Gastrocnemius medialis (tissue), 4 donors: ENCODE measurements at regions not wholly inside any gene's neighbourhood (a gene's known extent, or its start where the extent isn't known, plus 50 kb on each side); places are given as distances from the start of the nearest gene placed in this dataset.

Experiments used
- ATAC-seq, 2 donors: fragments of 150-250 bp; one replicate each; pipeline ENCODE4 v1.9.1; 2016
- DNase-seq, 2 donors: peaks; one replicate each; pipeline ENCODE4 v3.0.0-alpha.2; 2019
- H3K27ac ChIP-seq, 4 donors: fragments of 200-600 bp; sonication (generic); 1 replicate in 1 of 4; 2 replicates in 3 of 4; pipeline ENCODE4 v1.5.1; 2016 to 2018; ENCODE audit warnings: mild to moderate bottlenecking in 2 of 4, moderate library complexity in 1 of 4
- H3K27me3 ChIP-seq, 3 donors: fragments of 200-600 bp; sonication (generic) in 2 of 3; 1 replicate in 1 of 3; 2 replicates in 2 of 3; pipeline versions ENCODE4 v1.5.1 to v1.6.0; 2016 to 2019; ENCODE audit warnings: mild to moderate bottlenecking in 1 of 3, moderate library complexity in 1 of 3
- H3K36me3 ChIP-seq, 2 donors: fragments of 200-600 bp; sonication (generic) in 1 of 2; one replicate each; pipeline ENCODE4 v1.5.1; 2017 to 2018
- H3K4me1 ChIP-seq, 2 donors: fragments of 200-600 bp; sonication (generic) in 1 of 2; one replicate each; pipeline ENCODE4 v1.5.1; 2016 to 2017; ENCODE audit warnings: mild to moderate bottlenecking in 2 of 2
- H3K4me3 ChIP-seq, 4 donors: fragments of 200-600 bp; sonication (generic) in 3 of 4; 1 replicate in 1 of 4; 2 replicates in 3 of 4; pipeline ENCODE4 v1.5.1; 2016 to 2019; ENCODE audit warnings: mild to moderate bottlenecking in 2 of 4
- H3K9me3 ChIP-seq, 3 donors: fragments of 200-600 bp; sonication (generic) in 2 of 3; 1 replicate in 1 of 3; 2 replicates in 2 of 3; pipeline ENCODE4 v1.5.1; 2016 to 2019
- CTCF ChIP-seq, 5 experiments: fragments of 450-650 bp in 3 of 5; fragments of 200-600 bp in 2 of 5; sonication (generic) in 2 of 5; IDR thresholded peaks in 4 of 5; conservative IDR thresholded peaks in 1 of 5; 1 replicate in 4 of 5; 2 replicates in 1 of 5; pipeline ENCODE4 v1.5.1; 2016 to 2019; ENCODE audit warnings: antibody characterized with exemption in 5 of 5, mild to moderate bottlenecking in 3 of 5, moderate library complexity in 3 of 5
- POLR2A ChIP-seq, 2 donors: fragments of 450-650 bp; IDR thresholded peaks; one replicate each; pipeline ENCODE4 v1.6.1; 2017; ENCODE audit warnings: antibody characterized with exemption in 2 of 2, mild to moderate bottlenecking in 2 of 2, moderate library complexity in 2 of 2
- in situ Hi-C, 4 donors: fragments of 200-750 bp; cut with MboI; loops; one replicate each; pipeline versions ENCODE4 v1.15.0 to v1.8.0; 2017; ENCODE audit warnings: low sequenced_read_pairs in 4 of 4
- intact Hi-C: fragments of 100-400 bp; cut with DNase I; formaldehyde crosslinking; loops from one replicate; pipeline ENCODE4 v1.15.1; 2023; ENCODE audit warnings: low total_unique reads

GRCh38 chr6:133688705-133689492 is 200.0 kb upstream of the TCF21 start:
- no peaks in the 10 kb centered on the region for H3K36me3 ChIP-seq
- intact Hi-C loops (no loop called here), in situ Hi-C loops (no loop called here)
- H3K4me3 ChIP-seq, result no peak overlapping the region
- no peaks in the 10 kb centered on the region for H3K27me3 ChIP-seq
- no peak for ATAC-seq
- DNase-seq, result no peak
- TF ChIP-seq CTCF (IDR thresholded peaks at IDR 0.05 in 4 of 5, conservative IDR thresholded peaks at IDR 0.05 in 1 of 5) (no peak), POLR2A (IDR thresholded peaks at IDR 0.05) (no peak)
- H3K9me3 ChIP-seq, result no peaks in the 10 kb centered on the region
- no peak overlapping the region for H3K27ac ChIP-seq
- H3K4me1 ChIP-seq, result no peaks in the 10 kb centered on the region

GRCh38 chr6:133689863-133690262 is 199.1 kb upstream of the TCF21 start:
- no peaks in the 10 kb centered on the region for H3K27me3 ChIP-seq
- TF ChIP-seq POLR2A (IDR thresholded peaks at IDR 0.05) (no peak), CTCF (IDR thresholded peaks at IDR 0.05 in 4 of 5, conservative IDR thresholded peaks at IDR 0.05 in 1 of 5) (no peak)
- no peak overlapping the region for H3K4me3 ChIP-seq
- no peak for ATAC-seq
- intact Hi-C loops, result no loop called here
- H3K9me3 ChIP-seq, result no peaks in the 10 kb centered on the region
- in situ Hi-C loops, result no loop called here
- H3K36me3 ChIP-seq, result no peaks in the 10 kb centered on the region
- DNase-seq, result no peak
- H3K27ac ChIP-seq, result no peak overlapping the region
- no peaks in the 10 kb centered on the region for H3K4me1 ChIP-seq

DNA sequence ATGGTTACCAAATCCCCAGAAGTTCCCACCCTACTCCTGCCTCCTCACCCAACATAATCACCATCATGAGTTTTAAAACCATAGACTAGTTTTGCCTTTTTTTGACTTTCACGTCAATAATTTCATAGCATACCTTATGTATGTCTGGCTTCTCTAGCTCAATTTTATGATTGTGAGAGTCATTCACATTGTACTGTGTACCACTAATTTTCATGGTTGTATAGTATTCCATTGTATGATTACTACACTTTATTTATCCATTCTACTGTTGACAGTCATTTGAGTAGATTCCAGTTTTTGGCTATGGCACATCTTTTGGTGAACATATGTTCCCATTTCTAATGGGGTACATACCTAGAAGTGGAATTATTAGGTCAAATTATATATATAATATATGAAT is 195.3 kb upstream of the TCF21 start:
- DNase-seq (no peak), ATAC-seq (no peak)
- Histone ChIP-seq H3K4me1 (no peaks in the 10 kb centered on the region), H3K27me3 (no peaks in the 10 kb centered on the region), H3K4me3 (no peak overlapping the region), H3K36me3 (no peaks in the 10 kb centered on the region), H3K9me3 (no peaks in the 10 kb centered on the region), H3K27ac (no peak overlapping the region)
- in situ Hi-C loops (no loop called here), intact Hi-C loops (no loop called here)
- TF ChIP-seq CTCF (IDR thresholded peaks at IDR 0.05 in 4 of 5, conservative IDR thresholded peaks at IDR 0.05 in 1 of 5), result no peak
- TF ChIP-seq POLR2A (IDR thresholded peaks at IDR 0.05), result no peak

DNA sequence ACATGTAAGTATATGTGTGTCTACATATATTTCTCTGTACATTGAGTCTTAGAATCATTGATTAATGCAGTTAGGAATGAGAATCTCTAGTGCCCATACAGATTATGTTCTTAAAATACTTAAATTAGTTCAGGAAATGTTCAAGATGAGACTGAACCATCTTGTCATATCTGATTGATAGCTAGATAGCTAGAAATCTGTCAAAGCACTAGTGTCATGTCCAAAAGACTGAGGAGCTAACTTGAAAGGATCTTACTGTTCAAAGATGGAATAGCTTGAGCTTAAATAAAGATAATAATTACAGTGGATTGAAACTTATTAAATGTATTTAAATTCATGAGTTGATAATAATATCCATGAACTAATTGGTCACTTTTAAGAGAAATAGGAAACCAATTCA is 191.7 kb upstream of the TCF21 start:
- no peak overlapping the region for H3K4me3 ChIP-seq
- no peak for TF ChIP-seq CTCF (IDR thresholded peaks at IDR 0.05 in 4 of 5, conservative IDR thresholded peaks at IDR 0.05 in 1 of 5)
- TF ChIP-seq POLR2A (IDR thresholded peaks at IDR 0.05), result no peak
- H3K27me3 ChIP-seq, result no peaks in the 10 kb centered on the region
- no peaks in the 10 kb centered on the region for H3K4me1 ChIP-seq
- ATAC-seq, result no peak
- in situ Hi-C loops (no loop called here), intact Hi-C loops (no loop called here)
- no peak for DNase-seq
- H3K27ac ChIP-seq, result no peak overlapping the region
- H3K36me3 ChIP-seq, result no peaks in the 10 kb centered on the region
- H3K9me3 ChIP-seq, result no peaks in the 10 kb centered on the region

DNA sequence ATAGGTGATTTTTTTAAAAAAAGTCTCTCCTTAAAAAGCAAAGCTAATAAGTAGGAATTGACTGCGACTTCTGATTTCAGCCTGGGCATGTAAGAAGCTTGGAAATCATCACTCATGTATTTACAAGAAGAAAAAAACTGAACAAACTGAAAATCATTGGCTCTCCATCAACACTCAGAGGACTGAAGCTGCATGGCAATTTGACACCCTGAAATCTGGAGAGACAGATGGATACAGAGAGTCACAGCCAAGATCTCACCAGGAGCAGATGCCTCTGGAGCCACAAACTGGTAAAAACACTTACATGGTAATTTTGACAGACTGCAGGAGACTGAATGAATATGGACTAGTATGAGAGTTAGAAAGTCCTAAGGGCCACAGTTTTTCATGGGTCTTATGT is 191.2 kb upstream of the TCF21 start:
- intact Hi-C loops, result no loop called here

More for the DNA sequence above, 191.2 kb upstream of the TCF21 start:
- Histone ChIP-seq H3K36me3 (no peaks in the 10 kb centered on the region), H3K27ac (no peak overlapping the region), H3K4me3 (no peak overlapping the region), H3K4me1 (no peaks in the 10 kb centered on the region), H3K9me3 (no peaks in the 10 kb centered on the region), H3K27me3 (no peaks in the 10 kb centered on the region)
- in situ Hi-C loops, result no loop called here
- DNase-seq, result no peak
- TF ChIP-seq POLR2A (IDR thresholded peaks at IDR 0.05) (no peak), CTCF (IDR thresholded peaks at IDR 0.05 in 4 of 5, conservative IDR thresholded peaks at IDR 0.05 in 1 of 5) (no peak)
- peak in 1 of 2 donors; percentile 60 for ATAC-seq
